NOMO-1 (cell line): ENCODE measurements at regions not wholly inside any gene's neighbourhood (a gene's known extent, or its start where the extent isn't known, plus 50 kb on each side); places are given as distances from the start of the nearest gene placed in this dataset.
"Not testable (repeated sequence)": the region's sequence is repeated elsewhere in the genome, so short reads cannot be mapped to it uniquely, and the experiment has no call there.

ENCODE experiments used
- DNase-seq, 2 experiments: peaks; one replicate each; lab custom pipeline; 2025; ENCODE audit not compliant: unreplicated experiment in 2 of 2; lab: John Stamatoyannopoulos, UW

GRCh38 chr3:177852001-177852807 lies 654.9 kb upstream of the TBL1XR1 start:
- no peak for DNase-seq

DNA sequence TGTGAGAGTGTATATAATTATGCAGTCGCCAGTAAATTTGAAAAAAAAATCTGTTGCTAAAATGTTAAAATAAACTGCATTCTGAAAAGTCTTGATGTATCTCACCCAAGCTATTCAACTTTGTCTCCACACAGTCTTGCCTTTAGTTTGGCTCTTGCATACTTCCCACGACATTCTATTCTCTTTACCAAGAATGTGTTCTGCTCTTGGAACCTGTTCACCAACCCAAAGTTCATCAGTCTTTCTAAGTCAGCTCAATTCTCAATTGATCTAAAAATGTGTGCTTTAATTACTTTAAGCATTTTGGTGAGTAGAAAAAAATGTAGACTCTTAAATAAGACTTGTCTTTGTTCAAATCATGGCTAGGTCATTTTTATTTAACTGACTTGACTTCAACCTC lies 657.7 kb upstream of the TBL1XR1 start:
- no peak for DNase-seq

DNA sequence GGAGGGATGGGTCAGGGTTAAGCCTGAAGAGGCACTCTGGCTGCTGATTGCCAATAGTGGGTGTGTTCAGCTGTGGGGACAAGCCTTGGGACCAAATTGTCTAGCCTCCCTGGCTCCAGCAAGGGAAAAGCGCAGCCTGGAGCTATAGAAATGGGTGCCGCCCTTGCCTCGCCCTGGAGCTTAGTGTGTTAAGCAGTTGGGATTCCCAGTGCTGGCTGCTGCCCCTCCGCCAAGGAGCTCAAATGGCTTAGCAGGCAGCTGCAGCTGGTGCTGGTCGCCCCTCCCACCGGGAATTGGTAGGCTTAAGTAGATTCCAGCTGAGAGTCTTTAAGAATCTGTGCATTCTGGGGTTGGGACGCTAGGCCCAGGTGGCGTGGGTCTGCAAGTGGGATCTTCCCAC lies 662.9 kb upstream of the TBL1XR1 start:
- no peak for DNase-seq

DNA sequence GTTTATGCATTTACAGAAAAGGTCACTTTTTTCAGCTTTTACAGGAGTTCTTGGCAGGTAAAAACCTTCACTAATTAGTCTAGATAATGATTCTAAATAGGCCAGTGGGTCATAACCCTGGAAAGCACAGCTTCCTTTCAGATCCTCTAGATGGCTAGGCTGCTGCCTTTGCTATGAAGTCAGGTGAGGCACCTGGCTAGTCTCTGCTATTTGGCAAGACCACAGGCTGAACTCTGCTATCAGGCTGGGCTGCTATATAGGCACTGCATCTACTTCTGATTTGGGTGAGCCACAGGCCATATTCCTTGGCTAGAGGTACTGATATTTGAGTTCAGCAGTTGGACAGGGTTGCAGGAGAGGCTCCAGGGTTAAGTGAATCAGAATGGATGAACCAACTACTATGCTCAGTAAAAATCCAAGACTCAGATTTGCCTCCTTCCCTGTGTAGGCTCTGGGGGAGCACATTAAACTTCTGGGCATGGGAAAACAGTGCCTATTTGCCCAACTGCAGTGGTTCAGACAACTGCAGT lies 665.7 kb upstream of the TBL1XR1 start:
- DNase-seq, result no peak

DNA sequence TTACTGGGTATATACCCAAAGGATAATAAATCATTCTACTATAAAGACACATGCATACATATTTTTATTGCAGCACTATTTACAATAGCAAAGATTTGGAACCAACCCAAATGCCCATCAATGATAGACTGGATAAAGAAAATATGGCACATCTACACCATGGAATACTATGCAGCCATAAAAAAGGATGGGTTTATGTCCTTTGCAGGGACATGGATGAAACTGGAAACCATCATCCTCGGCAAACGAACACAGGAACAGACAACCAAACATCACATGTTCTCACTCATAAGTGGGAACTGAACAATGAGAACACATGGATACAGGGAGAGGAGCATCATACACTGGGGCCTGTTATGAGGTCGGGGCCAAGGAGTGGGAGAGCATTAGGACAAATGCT lies 665.0 kb upstream of the KCNMB2 start:
- not testable (repeated sequence) for DNase-seq

DNA sequence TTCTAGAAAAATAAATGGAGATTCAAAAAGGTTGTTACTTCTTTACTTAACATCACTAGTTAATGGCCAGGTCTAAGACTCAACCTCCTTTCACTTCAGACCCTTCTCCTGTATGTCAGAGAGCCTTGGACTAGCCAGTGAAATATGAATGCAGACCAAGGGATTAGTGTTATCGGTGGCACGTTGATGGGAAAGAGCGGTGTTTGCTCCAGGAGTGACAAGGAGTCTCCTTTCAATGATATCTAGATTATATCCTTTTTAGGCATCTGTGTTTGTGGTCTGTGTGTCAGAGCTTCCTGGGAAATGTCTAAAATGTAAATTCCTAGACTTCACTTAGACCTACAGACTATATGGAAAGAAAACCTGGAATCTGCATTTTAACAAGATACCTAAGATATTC lies 658.0 kb upstream of the KCNMB2 start:
- no peak for DNase-seq

- DNase-seq, result no peak
Measured at GRCh38 chr3:177878957-177879356, 657.3 kb upstream of the KCNMB2 start.

- DNase-seq, result no peak
Measured at GRCh38 chr3:177881351-177881750, 654.9 kb upstream of the KCNMB2 start.

- no peak for DNase-seq
Measured at GRCh38 chr3:177882124-177882648, 654.0 kb upstream of the KCNMB2 start.

- no peak for DNase-seq
Measured at GRCh38 chr3:177883091-177883490, 653.1 kb upstream of the KCNMB2 start.

DNA sequence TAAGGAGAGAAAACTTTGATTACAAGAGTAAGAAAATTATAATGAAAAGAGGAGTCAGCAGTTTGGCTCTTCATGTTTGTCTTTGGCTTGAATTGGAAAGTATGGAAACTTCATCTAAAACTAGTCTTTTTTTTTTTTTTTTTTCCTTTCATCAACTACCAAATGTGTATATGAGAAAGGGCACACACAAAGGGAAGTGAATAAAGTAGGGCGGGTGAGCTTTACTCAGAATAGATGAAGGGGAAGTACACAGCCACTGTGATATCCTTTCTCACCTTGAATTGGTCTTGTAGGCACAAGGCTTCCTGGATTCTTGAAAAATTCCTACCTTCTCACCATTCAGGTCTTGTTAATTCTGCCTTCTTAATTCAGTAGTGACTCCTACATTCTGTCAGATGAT lies 652.3 kb upstream of the KCNMB2 start:
- DNase-seq, result peak in 1 of 2 experiments; percentile 23

- no peak for DNase-seq
Measured at GRCh38 chr3:177885063-177885462, 651.2 kb upstream of the KCNMB2 start.

GRCh38 chr3:177886501-177886900 lies 649.7 kb upstream of the KCNMB2 start:
- DNase-seq, result no peak

GRCh38 chr3:177887475-177887874 lies 648.8 kb upstream of the KCNMB2 start:
- no peak for DNase-seq

GRCh38 chr3:177889161-177889560 lies 647.1 kb upstream of the KCNMB2 start:
- no peak for DNase-seq

DNA sequence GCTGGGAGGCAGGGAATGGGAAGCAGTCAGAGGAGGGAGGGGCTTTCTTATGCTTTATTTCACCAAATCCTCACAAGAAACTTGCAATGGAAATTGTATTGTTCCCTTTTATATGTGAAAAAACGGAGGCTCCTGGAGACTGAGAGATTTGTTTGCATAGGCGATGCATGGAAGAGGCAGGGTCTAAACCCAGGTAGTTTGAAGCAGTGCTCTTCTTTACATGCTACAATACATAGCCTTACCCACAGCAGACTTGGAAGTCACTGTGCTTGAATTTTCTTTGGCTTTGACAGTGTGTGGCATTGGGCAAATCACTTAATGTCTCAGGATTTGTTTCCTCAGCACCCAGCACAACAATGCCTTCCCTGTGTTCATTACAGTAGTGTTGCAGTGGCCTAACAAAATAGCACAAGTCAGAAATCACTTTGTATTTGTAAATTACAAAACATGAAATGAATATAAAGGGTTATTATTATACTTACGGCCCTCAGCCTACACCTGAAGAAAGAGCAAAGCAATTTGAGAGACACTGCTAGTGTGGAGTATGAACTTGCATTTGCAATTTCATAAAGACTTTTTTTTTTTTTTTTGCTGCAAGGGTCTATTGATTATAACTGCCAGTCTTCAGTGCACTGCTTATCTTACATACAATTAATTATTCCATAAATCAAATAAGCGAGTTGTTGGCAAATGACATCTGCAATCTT lies 646.4 kb upstream of the KCNMB2 start:
- DNase-seq, result no peak

GRCh38 chr3:177890359-177890683 lies 645.9 kb upstream of the KCNMB2 start:
- no peak for DNase-seq

- not testable (repeated sequence) for DNase-seq
Measured at GRCh38 chr3:177891569-177891968, 644.7 kb upstream of the KCNMB2 start.

GRCh38 chr3:177893331-177893730 lies 642.9 kb upstream of the KCNMB2 start:
- DNase-seq, result no peak

- no peak for DNase-seq
Measured at GRCh38 chr3:177894081-177894728, 642.0 kb upstream of the KCNMB2 start.

GRCh38 chr3:177898185-177898584 lies 638.1 kb upstream of the KCNMB2 start:
- DNase-seq, result no peak
